MCF 10A (cell line): ENCODE measurements at regions not wholly inside any gene's neighbourhood (a gene's known extent, or its start where the extent isn't known, plus 50 kb on each side); places are given as distances from the start of the nearest gene placed in this dataset.
"Not testable (repeated sequence)": the region's sequence is repeated elsewhere in the genome, so short reads cannot be mapped to it uniquely, and the experiment has no call there.

Source experiments
- BruUV-seq: library from RNA; stranded (reverse); fragments of 400-500 nt; replicated peaks from 2 replicates; lab custom pipeline; 2021; lab: Mats Ljungman, UMichigan
- CTCF ChIA-PET: fragments of 300-600 bp; sonication (Branson Sonifier 250); formaldehyde crosslinking; extraction: SDS; loops from one replicate; lab custom pipeline; 2021; ENCODE audit warnings: antibody characterized with exemption, inconsistent platforms; lab: Yijun Ruan, JAX
- POLR2A ChIA-PET: fragments of 300-600, 350-650 bp; sonication (Branson Sonifier 250); formaldehyde crosslinking; extraction: SDS; loops from one replicate; lab custom pipeline; 2020; ENCODE audit warnings: antibody characterized with exemption, inconsistent platforms; lab: Yijun Ruan, JAX
- DNase-seq: peaks from one replicate; pipeline ENCODE4 v3.0.0-alpha.2; 2018; ENCODE audit not compliant: unreplicated experiment
- H3K27ac Mint-ChIP-seq: one replicate; pipeline ENCODE4 v1.8.0; 2022; ENCODE audit warnings: mild to moderate bottlenecking, low read depth, mixed read lengths; ENCODE audit not compliant: unreplicated experiment
- H3K27me3 Mint-ChIP-seq: one replicate; pipeline ENCODE4 v1.8.0; 2022; ENCODE audit warnings: mixed read lengths; ENCODE audit not compliant: insufficient read depth, unreplicated experiment
- H3K36me3 Mint-ChIP-seq: one replicate; pipeline ENCODE4 v1.8.0; 2022; ENCODE audit warnings: mild to moderate bottlenecking, moderate library complexity, mixed read lengths; ENCODE audit not compliant: insufficient read depth, unreplicated experiment
- H3K4me1 Mint-ChIP-seq: one replicate; pipeline ENCODE4 v1.8.0; 2022; ENCODE audit warnings: mixed read lengths; ENCODE audit not compliant: insufficient read depth, unreplicated experiment
- H3K4me3 Mint-ChIP-seq: one replicate; pipeline ENCODE4 v1.8.0; 2022; ENCODE audit warnings: mild to moderate bottlenecking, moderate library complexity, mixed read lengths; ENCODE audit not compliant: unreplicated experiment
- H3K9me3 Mint-ChIP-seq: one replicate; pipeline ENCODE4 v1.8.0; 2022; ENCODE audit warnings: mixed read lengths; ENCODE audit not compliant: unreplicated experiment
- intact Hi-C: fragments of 100-400 bp; cut with micrococcal nuclease; formaldehyde crosslinking; loops from 2 replicates; pipeline ENCODE4 v1.14.1; 2022
- TF ChIP-seq, protein P1 (sequence below): fragments of 200-600 bp; IDR thresholded peaks from one replicate; pipeline ENCODE4 v1.8.0; 2022; ENCODE audit warnings: antibody characterized with exemption, mild to moderate bottlenecking; ENCODE audit not compliant: unreplicated experiment

DNA sequence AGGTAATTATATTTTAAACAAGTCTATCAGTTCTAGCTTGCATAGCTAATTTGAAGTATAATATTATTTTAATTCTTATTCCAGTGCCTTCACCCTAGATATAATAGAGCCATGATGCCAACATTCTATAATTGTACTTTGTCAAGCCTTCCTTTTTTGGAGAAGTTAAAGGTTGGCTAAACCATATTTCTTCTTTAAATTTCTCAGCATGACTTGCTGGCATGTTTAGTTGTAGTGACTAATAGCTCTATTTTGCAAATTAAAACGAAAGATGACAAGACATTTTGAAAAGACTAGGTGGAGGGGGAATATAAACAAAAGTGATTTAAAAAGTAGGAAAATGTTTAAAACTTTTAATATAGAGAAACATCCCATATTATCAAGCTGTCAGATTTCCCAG, 400.7 kb downstream of the PSAT1 start:
- TF ChIP-seq, protein P1, sequence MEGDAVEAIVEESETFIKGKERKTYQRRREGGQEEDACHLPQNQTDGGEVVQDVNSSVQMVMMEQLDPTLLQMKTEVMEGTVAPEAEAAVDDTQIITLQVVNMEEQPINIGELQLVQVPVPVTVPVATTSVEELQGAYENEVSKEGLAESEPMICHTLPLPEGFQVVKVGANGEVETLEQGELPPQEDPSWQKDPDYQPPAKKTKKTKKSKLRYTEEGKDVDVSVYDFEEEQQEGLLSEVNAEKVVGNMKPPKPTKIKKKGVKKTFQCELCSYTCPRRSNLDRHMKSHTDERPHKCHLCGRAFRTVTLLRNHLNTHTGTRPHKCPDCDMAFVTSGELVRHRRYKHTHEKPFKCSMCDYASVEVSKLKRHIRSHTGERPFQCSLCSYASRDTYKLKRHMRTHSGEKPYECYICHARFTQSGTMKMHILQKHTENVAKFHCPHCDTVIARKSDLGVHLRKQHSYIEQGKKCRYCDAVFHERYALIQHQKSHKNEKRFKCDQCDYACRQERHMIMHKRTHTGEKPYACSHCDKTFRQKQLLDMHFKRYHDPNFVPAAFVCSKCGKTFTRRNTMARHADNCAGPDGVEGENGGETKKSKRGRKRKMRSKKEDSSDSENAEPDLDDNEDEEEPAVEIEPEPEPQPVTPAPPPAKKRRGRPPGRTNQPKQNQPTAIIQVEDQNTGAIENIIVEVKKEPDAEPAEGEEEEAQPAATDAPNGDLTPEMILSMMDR = no peak
- intact Hi-C loops = no loop called here
- no peak overlapping the region for H3K27ac Mint-ChIP-seq
- CTCF ChIA-PET = interaction anchor here (0.9 to 1.2 kb wide), 2 partner anchors 16 to 21 kb away, joined by 3 to 4 read pairs; no protein-coding TSS in a partner anchor
- peaks cover 2% of the 10 kb centered on the region for H3K36me3 Mint-ChIP-seq
- no peaks in the 10 kb centered on the region for H3K27me3 Mint-ChIP-seq
- no peak overlapping the region for H3K4me3 Mint-ChIP-seq
- BruUV-seq = no TSS peak
- H3K9me3 Mint-ChIP-seq = no peaks in the 10 kb centered on the region
- no peaks in the 10 kb centered on the region for H3K4me1 Mint-ChIP-seq
- POLR2A ChIA-PET = no interaction called here
- DNase-seq = no peak

DNA sequence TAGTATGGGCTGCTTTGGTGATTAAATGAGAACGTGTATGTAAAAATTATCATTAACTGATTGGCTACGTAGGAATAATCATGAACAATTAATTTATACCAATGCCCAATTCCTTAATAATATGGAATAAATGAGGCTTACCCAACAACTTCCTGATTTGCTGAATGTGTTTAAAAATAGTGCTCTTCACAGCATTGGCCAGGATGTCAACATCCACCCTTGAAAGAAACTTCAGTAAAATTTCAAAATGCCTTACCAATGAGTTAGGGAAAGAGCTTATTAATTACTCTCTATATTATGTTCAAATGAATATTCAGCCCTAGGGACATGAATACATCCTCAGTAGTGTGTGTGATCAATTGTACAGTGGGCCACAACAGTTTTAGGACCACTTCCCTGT, 401.4 kb downstream of the PSAT1 start:
- BruUV-seq = no TSS peak
- Mint-ChIP-seq H3K4me3 (no peak overlapping the region), H3K36me3 (no peaks in the 10 kb centered on the region), H3K9me3 (no peaks in the 10 kb centered on the region), H3K4me1 (no peaks in the 10 kb centered on the region), H3K27ac (no peak overlapping the region), H3K27me3 (no peaks in the 10 kb centered on the region)
- POLR2A ChIA-PET = no interaction called here
- CTCF ChIA-PET = interaction anchor here (0.6 to 1.2 kb wide), 4 partner anchors 15 to 153 kb away, joined by 3 to 4 read pairs (median 3); no protein-coding TSS in a partner anchor
- no peak for DNase-seq
- intact Hi-C loops = no loop called here
- TF ChIP-seq, protein P1 = no peak

GRCh38 chr9:78699217-78699616, 402.3 kb downstream of the PSAT1 start:
- intact Hi-C loops, H3K36me3 Mint-ChIP-seq, DNase-seq, BruUV-seq, H3K4me1 Mint-ChIP-seq, H3K27ac Mint-ChIP-seq, H3K27me3 Mint-ChIP-seq, CTCF ChIA-PET, H3K4me3 Mint-ChIP-seq, H3K9me3 Mint-ChIP-seq: not testable (repeated sequence)
- POLR2A ChIA-PET = interaction anchor here (0.6 kb wide), 1 partner anchor 186 kb away, joined by 3 read pairs; no protein-coding TSS in a partner anchor

DNA sequence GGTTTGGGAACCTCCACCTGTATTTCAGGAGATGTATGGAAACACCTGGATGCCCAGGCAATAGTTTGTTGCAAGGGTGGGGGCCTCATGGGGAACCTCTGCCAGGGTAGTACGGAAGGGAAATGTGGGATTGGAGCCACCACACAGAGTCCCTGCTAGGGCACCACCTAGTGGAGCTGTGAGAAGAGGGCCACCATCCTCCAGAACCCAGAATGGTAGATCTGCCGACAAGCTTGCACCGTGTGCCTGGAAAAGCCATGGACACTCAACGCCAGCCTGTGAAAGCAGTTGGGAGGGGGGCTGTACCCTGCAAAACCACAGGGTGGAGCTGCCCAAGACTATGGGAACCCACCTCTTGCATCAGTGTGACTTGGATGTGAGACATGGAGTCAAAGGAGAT, 407.2 kb downstream of the PSAT1 start:
- H3K4me3 Mint-ChIP-seq, H3K9me3 Mint-ChIP-seq, H3K36me3 Mint-ChIP-seq, BruUV-seq, H3K27me3 Mint-ChIP-seq, POLR2A ChIA-PET, H3K4me1 Mint-ChIP-seq, intact Hi-C loops, H3K27ac Mint-ChIP-seq: not testable (repeated sequence)
- peak; percentile 16 for DNase-seq
- CTCF ChIA-PET = interaction anchor here (0.6 to 0.8 kb wide), 2 partner anchors 21 to 103 kb away, joined by 3 to 4 read pairs; no protein-coding TSS in a partner anchor

DNA sequence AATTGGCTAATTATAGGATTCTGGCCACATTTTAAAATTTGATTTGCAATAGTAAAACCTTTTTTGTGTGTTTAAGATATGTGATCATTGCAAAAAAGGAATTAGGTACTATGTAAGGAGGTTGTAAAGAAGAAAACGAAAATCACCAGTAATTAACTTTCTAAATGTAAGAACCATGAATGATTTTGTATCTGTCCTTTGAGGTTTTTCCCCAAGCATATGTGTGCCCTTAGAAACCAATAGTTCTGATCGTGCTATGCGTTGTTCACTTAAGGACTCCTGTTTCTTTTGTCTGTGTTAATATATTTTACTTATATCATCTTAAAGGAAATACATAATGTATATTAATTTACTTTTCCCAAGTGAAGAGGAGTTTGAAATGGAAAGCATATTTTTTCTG, 410.2 kb downstream of the PSAT1 start:
- H3K9me3 Mint-ChIP-seq = no peaks in the 10 kb centered on the region
- ChIA-PET CTCF (interaction anchor here (0.5 to 0.6 kb wide), 2 partner anchors 17 to 269 kb away, joined by 3 read pairs; no protein-coding TSS in a partner anchor), POLR2A (no interaction called here)
- BruUV-seq = no TSS peak
- intact Hi-C loops = no loop called here
- TF ChIP-seq, protein P1 = no peak
- no peak for DNase-seq
- peak overlapping the region; percentile 30 for H3K27ac Mint-ChIP-seq
- H3K27me3 Mint-ChIP-seq = no peaks in the 10 kb centered on the region
- H3K4me3 Mint-ChIP-seq = no peak overlapping the region
- no peaks in the 10 kb centered on the region for H3K36me3 Mint-ChIP-seq
- peaks cover 6% of the 10 kb centered on the region for H3K4me1 Mint-ChIP-seq
